ENCODE measurements at regions not wholly inside any gene's neighbourhood (a gene's known extent, or its start where the extent isn't known, plus 50 kb on each side); places are given as distances from the start of the nearest gene placed in this dataset.
"Not testable (repeated sequence)": the region's sequence is repeated elsewhere in the genome, so short reads cannot be mapped to it uniquely, and the experiment has no call there.

GRCh38 chr12:31223640-31224039, 102.3 kb downstream of the SINHCAF start:
- TF ChIP-seq CTCF (conservative IDR thresholded peaks at IDR 0.05 in 1 of 2, IDR thresholded peaks at IDR 0.05 in 1 of 2; ENCODE audit: extremely low read depth in 1 of 2, insufficient read depth in 1 of 2, low read depth in 1 of 2, low read length in 2 of 2); EZH2 (IDR thresholded peaks at IDR 0.05; ENCODE audit: borderline replicate concordance, low read length): not testable (repeated sequence)

All from mammary epithelial cell (primary cell).